Fibroblast of upper back skin (primary cell): ENCODE measurements at regions not wholly inside any gene's neighbourhood (a gene's known extent, or its start where the extent isn't known, plus 50 kb on each side); places are given as distances from the start of the nearest gene placed in this dataset.

Experiments
- DNase-seq: peaks from one replicate; pipeline ENCODE4 v3.0.0-alpha.2; 2013

DNA sequence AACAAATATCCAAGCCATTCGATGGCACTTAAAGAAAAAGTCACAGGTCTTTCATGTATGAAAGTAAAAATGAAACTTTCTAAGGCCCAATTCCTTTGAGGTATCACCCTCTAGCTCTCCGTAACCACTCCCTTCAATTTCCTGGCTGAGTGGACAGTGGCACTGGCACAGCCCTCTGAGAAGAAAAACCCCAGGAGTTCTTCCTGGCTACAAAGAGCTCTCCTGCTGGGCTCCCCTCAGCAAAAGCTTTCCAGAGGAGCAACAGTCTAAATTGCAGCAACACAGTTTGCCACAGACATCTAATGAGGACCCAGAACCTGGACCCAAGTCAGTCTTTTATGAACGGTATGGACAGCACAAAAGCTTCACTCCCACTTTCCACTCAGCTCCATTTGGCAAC lies 71.8 kb downstream of the FUNDC1 start:
- DNase-seq: no peak

DNA sequence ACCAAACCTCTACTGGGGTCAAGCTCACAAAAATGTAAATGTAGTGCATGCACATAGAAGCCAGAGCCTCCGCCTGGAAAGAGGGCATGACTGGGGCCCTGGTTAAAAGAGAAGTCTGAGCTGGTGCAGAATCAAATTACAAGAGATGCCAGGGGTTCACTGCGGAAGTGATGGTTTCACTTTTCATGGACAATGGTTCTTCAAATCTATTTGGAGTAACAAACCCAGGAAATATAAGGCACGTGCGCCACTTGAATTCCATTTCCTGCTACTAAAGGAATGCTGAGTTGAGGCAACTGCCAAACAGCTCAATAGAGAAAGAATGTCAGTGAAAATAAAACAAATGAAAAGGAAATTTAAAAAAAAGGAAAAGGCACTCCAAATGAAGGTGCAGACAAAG lies 79.8 kb downstream of the FUNDC1 start:
- DNase-seq: no peak

DNA sequence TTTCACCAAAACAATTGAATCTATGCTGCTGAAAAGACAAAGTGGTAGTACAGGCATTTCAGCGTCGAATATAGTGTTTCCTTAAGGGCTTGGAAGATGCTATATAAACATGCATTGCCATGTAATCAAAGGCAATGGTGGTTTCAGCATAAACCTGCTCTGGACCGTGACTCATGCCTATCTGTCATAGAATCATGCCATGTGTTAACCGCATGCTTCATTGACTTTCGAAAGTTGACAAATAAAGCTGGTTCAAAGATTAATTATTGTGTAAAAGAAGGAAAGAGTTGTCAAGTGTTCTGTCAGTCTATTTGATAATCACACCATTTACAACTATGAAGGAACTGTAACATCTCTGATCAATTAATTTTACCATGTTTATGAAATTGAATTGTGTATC lies 83.2 kb downstream of the FUNDC1 start:
- no peak for DNase-seq

DNA sequence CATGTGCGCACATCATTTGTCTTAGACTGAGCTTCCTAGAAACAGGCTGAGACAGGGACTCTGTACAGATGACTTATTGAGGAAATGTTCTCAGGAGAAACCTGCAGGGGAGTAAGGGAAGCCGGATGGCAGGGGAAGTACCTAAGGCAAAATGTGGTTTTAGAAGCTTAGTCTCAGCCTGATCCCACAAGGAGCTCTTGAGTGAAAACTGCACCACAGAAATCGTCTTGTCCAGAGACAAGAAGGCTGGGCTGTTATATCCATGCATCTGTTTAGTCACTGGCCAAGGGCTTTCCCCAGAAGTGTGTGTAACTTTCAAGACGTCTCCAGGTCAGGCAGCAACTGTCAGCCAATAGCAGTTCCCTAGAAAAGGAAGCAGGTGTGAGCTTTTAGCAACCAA lies 86.0 kb downstream of the FUNDC1 start:
- no peak for DNase-seq

DNA sequence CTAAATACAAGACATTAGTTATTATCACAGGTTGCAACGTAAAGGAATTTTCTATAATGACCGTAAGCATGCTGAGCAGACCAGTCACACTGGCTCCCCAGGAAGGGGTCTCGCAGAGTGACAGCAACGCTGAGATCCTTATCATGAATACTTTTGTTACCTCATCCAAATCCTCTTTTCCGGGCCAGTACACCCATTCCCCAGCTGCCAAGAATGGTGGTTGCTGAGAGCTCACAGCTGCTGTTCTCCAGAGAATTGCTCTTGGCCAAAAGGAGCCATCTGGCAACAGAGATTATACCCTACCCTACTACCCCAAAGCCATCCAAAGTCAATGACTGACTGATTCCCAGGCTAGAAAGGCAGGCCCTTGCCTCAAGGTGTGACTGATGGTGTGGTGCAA lies 91.6 kb downstream of the FUNDC1 start:
- DNase-seq: no peak

DNA sequence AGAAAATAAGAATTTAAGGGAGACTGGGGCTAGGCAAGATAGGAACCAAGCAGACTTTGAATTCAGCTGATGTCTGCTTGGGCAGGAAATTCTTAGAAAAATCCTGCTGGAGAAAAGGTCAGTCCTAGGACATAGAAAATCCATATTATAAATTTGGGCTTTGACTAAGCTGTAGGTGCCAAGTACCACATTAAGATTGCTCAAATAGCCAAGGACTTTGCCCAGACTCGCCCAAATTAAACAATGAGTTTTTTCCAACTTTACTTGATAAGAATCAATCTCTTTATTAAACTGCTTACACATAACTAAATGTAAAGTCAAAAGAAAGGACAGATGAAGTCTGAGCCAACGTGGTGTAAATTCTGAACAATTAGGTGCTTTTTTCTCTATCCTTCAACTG lies 95.4 kb downstream of the FUNDC1 start:
- DNase-seq: no peak

DNA sequence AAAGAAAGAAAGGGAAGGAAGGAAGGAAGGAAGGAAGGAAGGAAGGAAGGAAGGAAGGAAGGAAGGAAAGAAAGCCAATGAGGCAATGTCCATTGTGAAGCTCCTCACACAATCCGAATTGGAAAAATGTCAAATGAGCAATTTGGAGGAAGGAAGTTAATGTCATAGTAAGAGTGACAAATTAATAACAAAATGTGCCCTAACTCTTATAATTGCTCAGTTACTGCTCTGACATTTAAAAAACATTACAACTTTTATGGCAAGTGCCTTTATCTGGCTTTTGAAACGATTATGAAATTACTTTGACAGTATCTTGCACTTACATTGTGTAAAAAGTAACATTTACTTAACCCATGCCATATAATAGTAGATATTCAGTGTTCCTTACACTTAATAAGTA lies 96.5 kb upstream of the EFHC2 start:
- no peak for DNase-seq

DNA sequence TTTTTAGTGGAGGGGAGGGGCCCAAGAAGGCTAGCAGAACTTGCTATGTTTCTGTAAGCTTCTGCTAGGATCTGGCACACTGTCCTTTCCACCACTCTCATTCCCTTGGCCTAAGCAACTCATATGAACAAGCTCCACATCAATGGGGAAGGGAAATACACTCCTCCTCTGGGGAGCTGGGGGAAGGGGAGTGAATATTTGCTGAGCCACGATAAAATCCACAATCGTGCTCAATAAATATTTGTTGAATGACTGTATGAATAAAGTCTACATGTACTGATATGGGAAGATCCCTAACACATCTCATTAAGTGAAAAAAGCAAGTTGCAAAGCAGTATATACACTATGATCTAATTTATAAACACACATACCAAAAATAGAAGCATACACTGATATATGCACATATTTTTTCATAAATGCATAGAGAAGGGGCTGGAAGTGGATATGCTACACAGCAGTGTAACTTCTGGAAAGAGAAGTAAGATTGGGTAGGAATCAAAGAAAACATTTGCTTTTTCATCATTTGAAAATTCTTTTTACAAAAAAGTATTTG lies 95.8 kb upstream of the EFHC2 start:
- DNase-seq: no peak

DNA sequence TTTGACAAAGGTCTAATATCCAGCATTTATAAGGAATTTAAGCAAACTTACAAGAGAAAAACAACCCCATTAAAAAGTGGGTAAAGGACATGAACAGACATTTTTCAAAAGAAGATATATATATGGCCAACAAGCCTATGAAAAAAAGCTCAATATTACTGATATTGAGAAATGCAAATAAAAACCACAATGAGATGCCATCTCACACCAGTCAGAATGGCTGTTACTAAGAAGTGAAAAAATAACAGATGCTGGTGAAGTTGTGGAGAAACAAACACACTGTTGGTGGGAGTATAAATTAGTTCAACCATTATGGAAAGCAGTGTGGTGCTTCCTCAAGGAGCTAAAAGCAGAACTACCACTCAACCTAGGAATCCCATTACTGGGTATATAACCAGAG lies 91.6 kb upstream of the EFHC2 start:
- DNase-seq: no peak

DNA sequence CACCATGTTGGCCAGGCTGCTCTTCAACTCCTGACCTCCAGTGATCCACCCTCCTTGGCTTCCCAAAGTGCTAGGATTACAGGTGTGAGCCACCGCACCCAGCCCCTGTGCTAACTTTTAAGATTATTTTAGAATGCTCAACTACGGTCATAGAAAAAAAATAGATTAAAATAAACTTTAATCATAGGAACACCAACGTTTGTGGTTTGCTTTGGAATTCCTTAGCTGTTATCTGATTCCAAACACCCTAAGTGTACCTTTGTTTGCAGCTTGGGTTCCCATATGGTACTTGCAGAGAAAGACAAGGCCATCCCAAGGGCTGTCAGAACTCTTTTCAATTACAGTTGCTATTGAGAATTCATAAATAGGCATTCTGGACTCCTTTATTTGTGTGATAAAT lies 90.1 kb upstream of the EFHC2 start:
- no peak for DNase-seq

DNA sequence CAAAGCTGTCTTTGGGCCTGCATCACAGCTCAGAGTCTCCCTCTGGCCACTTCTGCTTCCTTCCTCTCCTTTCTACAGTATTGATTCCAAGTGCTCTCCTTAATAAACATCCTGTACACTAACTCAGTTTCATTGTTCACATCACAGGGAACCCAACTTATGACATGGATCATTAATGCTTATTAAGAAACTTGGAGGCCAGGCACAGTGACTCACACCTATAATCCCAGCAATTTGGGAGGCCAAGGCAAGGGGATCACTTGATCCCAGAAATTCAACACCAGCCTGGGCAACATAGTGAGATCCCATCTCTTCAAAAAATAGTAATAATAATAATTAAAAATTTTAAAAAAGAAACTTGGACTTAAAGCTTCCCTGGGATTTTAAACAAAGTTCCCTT lies 89.2 kb upstream of the EFHC2 start:
- peak; percentile 3 for DNase-seq

DNA sequence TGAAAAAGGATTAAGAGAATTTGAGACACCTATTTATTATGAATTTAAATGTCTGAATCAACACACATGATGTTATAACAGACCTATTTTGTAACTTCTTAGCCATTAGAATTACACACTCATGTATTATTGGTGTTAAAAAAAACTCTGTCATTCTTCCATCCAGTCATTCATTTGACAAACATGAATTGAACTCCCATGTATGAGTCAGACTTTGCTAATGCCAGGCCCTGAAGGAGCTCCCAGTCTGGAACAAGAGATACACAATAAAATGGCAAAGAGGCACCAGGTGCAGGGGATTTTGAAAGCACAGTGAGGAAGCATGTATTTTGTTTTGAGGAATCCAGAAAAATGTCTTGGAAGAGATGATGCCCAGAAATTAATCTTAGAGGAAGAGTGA lies 87.7 kb upstream of the EFHC2 start:
- DNase-seq: no peak

DNA sequence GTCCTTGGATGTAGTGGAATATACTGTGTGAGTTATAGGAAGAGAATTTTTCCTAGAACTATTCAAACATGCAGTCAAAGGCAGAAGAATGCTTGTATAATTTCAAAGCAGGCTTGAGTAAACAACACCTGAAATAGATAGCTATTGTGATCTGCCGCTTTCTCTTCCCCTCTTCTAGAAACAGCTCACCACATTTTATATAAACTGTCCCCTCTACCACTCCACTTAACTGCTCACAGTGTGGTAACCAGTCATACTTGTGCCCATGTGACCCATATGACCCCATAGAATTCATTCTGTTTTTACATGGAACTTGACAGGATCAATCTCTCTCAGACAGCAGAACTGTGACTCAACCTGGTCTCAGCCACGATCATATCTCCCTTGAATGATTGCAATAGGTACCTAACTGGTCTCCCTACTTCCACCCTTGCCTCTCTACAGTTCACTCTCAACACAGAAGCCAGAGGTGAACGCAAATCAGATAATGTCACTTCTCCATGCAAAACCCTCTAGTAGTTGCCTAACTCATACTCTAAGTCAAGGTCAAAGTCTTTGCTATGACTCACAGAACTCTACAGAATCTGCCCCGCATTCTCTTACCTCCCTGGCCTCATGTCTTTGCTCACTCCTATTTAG lies 85.6 kb upstream of the EFHC2 start:
- no peak for DNase-seq

DNA sequence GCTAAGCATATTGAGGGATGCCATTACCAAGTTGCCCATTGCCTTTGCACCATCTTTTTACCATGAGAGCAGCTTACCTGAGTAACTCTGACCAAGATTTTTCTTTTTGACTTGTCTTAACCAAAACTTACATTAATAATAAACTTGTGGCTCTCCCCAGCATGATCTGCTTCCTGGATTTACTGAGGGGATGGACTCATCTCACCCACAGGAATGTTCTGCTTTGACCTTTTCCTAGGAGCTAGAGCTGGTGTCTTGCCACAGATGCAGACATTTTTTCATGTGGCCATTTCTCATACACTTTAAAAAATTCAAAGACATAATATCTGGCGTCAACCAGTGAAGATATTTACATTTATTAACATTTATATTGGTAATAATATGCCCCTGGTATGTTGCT lies 79.2 kb upstream of the EFHC2 start:
- no peak for DNase-seq

DNA sequence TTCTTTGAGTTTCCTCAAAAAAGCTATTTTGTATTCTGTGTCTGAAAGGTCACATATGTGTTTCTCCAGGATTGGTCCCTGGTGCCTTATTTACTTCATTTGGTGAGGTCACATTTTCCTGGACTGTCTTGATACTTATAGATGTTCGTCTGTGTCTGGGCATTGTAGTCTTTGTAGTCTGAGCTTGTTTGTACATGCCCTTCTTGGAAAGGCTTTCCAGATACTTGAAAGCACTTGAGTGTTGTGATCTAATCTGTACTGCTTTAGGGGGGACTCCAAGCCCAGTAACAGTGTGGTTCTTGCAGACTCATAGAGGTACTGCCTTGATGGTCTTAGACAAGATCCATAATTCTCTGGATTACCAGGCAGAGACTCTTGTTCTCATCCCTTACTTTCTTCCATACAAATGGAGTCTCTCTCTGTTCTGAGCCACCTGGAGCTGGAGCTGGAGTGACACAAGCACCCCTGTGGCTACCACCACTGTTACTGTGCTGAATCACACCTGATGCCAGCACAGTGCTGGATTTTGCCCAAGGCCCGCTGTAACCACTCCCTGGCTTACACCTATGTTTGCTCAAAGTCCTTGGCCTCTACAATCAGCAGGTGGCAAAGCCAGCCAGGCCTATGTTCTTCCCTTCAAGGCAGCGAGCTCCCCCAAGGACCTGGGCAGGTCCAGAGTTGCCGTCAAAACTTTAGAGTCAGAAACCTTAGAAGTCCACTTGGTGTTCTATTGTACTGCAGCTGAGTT lies 72.3 kb upstream of the EFHC2 start:
- no peak for DNase-seq

DNA sequence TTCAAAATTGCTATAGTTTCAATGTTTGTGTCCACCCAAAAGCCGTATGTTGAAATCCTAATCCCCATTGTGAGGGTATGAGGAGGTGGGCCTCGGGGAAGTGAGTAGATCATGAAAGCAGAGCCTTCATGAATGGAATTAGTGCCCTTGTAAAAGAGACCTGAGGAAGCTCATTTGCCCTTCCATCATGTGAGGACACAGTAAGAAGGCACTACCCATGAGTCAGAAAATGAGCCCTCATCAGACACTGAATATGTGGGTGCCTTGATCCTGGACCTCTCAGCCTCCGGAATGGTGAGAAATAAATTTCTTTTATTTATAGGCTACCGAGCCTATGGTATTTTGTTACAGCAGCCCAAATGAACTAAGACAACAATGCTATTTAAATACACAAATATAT lies 57.7 kb upstream of the EFHC2 start:
- DNase-seq: no peak

DNA sequence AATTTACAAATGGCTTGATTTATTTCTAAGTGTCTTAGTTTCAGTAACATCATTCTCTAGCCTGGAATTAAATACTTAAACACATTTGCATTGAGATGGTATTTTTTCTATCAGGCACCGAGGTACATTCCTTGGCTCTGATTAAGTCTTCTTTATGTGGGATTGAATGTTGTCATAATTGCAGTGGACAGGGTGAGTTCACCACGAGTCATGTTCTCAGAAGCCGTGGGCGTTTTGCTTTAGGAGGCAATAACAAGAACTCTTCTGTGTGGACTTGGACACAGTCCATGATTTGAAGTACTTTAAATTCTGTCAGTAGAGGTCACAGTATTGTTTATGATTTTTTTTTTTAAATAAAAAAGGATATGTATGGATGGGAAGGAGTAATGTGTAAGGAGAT lies 57.1 kb upstream of the EFHC2 start:
- peak; percentile 89 for DNase-seq

DNA sequence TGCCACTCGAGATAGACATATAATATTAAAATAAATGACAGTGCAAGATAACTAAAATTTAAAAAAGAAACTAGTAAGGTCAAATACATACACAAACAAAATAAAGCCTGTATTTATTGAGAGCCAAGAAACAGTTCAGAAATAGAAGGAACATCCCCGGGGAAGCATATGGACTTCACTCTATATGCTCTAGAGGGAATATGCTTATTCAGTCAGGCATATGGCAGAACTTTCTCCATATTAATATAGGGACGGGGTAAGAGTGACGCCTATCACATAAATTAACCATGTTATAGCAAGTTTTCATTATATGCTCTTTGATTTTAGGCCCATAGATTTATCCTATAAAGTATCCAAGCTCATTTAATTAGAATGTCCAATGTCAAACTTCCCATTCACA lies 56.7 kb upstream of the EFHC2 start:
- no peak for DNase-seq
